ENCODE measurements at regions not wholly inside any gene's neighbourhood (a gene's known extent, or its start where the extent isn't known, plus 50 kb on each side); places are given as distances from the start of the nearest gene placed in this dataset.

DNA sequence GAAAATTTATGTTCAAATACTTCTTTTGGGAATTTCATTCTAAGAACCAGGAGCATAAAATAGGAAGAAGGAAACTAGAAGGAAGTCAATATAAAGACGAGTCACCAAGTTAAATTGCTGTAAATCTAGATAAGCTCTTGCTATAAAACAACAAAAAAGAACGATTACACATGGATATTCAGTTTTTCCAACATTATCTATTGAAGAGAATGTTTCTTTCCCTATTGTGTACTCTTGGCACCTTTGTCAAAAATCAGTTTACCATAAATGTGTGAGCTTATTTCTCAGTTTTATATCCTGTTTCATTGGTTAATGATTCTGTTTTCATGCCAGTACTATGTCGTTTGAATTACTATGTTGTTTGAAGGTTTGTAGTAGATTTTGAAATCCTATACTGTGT lies 536.3 kb upstream of the MKI67 start:
- no peak for DNase-seq (ENCODE audit: low spot score)

DNA sequence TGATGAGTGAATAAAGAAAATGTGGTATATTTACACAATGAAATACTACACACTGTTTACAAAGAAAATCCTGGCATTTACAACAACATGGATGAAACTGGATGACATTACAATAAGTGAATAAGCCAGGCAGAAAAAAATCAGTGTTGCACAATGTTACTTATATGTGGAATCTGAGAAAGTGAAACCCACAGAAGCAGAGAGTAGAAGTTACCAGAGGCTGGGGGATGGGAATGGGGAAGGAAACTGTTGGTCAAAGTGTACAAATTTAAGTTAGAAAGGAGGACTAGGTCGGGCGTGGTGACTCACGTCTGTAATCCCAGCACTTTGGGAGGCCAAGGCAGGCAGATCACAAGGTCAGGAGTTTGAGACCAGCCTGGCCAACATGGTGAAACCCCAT lies 538.5 kb upstream of the MKI67 start:
- no peak for DNase-seq (ENCODE audit: low spot score)

DNA sequence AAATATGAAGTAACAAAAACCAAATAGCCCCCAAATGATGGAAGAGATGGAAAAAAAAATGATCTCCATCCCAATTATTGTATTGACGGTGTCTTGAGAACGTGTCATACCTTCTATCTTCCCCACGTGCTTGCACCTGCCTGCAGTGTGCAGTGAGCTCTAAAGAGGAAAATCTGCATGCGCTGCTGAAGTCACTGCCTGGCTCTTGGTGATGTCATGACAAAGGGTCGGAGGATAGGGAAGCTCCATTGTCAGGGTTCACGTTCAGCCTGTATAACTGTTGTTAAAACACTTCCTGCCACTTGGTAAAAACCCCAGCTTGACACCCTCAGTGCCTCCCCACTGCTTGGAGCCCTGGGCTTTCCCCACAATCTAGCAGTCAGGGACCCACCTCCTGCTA lies 549.2 kb upstream of the MKI67 start:
- DNase-seq (ENCODE audit: low spot score) = no peak

DNA sequence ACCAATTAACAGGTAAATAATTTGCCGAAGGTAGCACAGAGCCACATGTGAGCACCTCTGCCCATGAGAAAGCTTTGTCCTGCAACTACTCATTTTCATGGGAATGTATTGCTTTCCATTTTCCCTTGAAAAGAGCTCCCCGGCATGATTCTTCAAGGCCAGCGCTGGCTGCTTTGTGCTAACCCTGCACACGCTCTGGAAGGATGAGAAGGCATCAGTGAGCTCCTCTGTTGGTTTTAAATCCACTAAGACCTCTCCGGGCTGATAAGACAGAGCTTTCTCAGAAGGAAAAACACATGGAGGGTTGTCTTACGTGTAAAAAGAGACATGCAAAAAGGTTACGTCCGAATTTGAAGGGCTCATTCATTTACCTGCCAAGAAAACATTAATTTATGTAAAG lies 553.9 kb upstream of the MKI67 start:
- no peak for DNase-seq (ENCODE audit: low spot score)

DNA sequence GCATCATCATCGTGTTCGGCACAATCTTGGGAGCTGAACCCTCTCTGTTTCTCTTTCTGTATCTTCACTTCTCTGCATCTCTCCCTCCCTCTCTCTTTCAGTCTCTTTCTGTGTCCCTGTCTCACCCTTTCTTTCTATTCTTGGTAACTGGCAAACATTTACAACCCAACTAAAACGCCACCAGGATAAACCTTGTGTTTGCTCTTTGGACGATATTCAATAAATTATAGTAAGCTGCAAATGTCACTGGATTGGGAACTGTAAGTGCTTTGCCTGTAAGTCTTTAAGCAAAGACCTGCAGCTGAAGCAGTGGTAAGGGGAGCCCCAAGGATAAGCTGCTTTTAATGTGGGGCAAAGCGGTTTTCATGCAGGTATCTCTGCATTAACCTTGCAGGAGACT lies 558.0 kb upstream of the MKI67 start:
- no peak for DNase-seq (ENCODE audit: low spot score)

DNA sequence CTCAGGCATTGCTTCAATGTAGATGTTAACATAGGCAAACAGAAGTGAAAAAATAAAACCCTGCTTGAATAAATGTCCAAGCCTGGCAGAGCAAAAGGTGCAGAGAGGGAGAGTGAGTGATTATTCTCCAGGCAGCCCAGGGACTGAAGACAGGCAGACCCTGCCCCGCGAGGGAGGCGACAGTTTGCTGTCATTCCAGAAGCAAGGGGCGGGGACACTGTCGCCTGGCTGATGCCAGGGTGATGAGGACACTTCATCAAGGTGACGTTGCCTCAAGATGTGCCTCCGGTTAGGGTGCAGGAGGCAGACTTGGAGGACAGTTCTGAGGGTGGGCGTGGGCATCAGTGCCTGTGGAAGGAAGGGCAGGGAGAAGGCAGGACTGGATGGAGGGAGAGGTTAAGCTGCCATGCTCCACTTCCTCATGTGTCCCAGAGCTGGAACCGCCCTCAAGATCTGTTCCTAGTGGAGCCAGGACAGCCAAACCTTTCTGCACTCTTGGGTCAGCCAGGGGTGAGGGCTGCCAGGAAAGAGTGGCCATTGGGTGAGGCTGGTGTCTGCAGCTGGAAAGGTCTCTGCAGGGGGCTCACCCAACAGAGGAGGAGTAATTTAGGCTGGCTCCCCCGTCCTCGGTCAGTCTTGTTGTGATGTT lies 560.5 kb upstream of the MKI67 start:
- DNase-seq (ENCODE audit: low spot score) = no peak

DNA sequence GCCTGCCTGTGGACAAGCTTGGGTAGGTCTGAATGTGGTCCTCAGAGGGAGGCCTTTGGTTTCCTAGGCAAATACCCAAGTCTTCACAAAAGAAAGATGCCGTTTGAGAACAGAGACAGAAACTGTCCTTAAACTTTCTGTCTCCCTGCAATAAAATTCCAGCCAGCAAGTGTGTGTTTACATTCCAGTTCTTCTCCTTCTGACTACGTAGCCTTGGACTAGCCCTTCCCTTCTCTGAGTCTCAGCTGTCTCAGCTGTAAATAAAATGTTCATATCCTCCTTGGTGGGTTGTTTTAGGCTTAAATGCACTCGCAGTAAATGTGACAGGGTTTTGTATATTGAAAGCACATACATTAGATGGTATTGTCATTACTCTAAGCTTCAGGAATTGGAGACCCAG lies 561.2 kb upstream of the MKI67 start:
- DNase-seq (ENCODE audit: low spot score) = no peak

DNA sequence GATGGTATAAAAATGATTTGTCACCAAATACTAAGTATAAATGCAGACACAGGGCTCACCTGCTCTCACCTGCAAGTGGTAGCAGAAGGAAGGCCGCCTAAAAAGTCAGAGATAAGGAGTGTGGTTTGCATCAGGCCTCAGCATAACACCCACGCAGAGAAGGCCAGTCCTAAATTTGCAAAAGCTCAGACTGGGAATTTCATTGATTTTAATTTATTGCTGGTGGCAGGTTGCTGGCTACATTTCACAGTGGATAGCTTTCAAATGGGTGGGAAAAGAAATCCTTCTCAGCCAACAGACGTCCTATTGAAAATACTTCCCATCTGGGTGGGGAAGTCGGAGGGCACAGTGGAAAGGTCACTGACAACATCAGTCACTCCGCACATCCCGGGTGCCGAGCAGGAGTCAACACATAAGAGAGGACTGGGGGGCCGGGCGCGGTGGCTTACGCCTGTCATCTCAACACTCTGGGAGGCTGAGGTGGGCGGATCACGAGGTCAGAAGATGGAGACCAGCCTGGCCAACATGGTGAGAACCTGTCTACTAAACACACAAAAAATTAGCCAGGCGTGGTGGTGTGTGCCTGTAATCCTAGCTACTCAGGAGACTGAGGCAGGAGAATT lies 561.8 kb upstream of the MKI67 start:
- no peak for DNase-seq (ENCODE audit: low spot score)

DNA sequence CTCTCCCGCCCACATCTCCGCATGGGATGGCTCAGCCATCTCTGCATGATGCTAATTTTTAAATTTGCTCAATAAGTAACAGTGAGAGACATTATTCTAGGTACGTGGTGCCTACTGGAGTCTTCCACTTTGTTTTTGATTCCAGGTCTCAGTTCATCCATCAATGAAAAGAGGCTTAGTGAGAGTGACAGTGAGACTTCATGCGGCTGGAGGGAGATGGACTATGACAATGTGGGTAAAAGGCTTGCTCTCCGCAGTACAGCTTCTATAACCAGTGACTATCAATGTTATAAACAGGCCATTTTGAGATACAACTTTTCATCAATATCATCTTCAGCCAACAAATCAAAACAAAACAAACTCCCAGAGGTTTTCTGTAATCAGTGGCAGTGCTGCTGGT lies 563.4 kb upstream of the MKI67 start:
- no peak for DNase-seq (ENCODE audit: low spot score)

DNA sequence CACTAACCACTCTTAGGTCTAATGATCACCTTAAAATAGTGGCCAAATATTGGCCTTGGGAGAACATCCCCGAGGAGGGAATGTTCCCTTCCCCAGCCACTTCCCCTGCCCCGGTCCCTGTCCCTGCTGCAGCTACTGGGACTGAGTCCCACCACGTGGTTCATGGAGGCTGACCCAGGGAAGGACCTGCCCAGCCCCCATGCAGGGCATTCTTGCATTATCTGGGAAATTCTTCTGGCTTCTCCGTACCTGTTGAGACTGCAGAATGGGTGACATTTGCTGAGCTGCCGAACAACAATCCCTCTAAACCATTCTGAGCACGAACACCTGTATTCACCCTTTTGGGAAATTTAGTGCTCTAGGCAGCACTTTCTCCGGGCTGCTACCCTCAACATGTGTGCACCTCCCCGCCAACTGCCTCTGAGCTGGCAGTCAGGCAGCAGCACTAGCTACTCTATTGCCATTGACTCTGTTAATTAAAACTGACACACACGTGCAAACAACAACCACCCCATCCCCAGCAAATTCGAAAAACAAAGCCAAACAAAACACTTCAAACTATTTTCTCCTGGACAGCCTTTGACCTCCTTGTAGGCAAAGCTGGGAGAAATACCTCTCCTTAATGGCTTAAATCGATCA lies 567.4 kb upstream of the MKI67 start:
- no peak for DNase-seq (ENCODE audit: low spot score)

DNA sequence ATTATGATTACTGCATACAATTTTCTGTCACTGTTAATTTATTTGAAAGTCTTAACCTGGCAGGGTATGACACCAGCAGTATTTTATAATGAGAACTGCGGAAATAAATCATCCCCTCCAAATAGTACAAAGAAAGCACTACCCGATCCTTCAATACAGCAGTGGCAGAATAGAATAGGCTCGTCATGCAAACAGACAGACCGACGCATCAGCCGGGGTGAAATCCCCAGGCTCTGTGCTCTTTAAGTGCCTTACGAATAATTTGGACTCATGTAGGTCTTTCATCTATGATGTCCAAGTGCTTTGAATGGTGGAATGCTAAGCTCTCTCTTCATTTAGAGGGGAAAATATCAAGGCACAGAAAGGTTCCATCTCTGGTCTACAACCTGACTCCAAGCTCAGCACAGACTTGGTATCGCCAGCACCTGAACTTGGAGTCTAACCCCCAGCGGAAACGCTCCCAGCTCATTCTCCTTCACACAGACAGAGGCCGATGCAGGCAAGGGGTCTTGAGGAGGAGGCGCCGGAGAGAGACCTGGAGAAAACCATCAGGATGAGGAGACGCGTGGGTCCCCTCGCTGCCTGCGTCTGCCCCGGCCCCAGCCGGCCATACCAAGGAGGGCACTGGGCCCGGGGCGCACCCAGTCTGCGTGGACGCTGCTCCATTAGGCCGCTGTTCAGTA lies 568.1 kb upstream of the MKI67 start:
- no peak for DNase-seq (ENCODE audit: low spot score)

DNA sequence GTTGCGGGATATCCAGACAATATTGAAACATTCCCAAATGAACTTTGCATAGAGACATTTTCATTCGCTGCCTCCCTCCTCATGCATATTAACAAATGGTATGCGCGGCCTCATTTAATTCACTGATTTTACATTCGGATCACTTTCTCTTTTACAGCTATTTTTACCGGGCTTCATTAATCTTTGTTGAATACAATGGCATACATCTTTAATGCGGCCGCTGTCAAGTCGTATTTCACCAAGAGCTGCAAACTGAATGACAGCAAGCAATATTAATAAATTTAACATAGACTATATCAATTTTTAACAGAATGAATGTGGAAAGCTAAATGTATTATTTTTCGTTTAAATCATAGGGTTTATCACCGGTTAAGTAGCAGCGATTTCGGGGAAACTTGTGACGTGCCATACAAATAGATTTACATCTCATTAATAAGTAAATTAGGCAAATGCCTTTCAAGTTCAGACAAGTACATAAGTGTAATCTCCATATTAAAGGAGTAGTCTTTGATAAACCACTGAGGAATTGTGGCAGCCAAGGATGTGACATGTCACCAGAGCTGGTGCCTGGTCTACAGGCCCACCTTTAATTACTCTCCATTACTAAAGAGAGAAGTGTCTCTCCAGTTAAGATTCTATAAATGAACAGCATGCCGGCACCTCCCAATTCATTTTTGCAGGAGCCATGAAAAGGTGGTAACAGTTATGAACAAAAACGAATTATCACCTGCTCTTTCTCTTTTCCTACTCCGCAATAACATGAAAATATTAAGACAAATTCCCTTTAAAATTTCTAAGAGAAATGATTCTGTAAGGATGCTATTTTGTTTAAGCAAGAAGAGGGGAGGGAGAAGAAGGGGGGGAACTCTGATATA lies 568.9 kb upstream of the MKI67 start:
- DNase-seq (ENCODE audit: low spot score) = no peak

DNA sequence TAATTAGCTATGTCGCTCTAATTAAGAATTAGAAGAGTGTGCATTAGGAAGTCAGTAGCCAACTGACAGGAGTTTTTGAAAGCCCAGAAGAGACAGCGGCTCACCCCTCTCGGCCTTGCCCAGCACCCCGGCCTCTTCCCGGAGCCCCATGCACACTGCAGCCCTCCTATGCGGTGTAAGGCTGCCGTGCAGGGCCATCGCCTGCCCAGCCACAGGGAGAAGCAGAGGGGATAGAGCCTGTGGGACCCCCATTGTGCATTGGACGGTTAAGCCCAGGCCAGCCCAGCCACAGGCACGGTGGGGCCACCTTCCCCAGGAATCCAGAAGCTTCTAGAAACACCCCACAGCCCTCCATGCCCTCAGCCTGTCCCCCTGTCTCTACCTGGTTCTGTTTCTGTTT lies 569.7 kb upstream of the MKI67 start:
- DNase-seq (ENCODE audit: low spot score) = no peak

DNA sequence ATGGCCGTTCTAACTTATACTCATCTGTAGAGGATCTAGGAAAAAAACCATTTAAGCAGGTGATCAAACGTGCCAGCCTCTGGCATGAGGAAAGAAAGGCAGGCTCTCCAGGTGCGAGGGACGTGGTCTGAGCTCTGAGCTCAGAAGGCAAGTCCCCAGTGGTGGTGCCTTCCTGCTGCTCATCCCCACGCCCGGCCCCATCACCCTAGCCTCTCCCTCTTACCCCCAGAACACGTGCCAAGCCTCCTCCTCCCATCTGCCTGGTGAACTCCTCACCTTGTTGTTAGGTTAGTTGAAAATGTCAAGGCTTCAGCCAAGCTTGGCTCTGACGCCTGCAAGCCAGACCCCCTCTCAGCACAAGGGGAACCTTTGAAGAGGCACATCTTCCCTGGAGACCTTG lies 571.2 kb upstream of the MKI67 start:
- no peak for DNase-seq (ENCODE audit: low spot score)

DNA sequence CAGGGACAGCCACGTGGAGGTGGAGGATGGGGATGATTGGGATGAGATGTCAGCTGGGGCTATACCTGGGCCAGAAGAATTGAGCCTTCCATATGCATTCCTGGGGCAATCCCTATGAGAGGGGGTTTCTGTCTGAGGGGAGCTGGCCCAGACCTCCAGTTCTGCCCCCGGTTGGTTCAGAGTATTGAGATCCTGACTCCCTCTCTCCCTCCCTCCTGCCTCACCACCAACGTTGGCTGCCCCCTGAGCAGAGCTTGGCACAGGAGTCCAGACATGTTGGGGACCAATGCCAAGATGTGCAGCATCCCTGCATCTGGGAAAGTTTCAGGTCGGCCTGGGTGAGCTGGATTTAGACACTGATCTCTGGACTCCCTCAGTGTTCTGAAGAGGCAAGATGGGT lies 575.2 kb upstream of the MKI67 start:
- no peak for DNase-seq (ENCODE audit: low spot score)

DNA sequence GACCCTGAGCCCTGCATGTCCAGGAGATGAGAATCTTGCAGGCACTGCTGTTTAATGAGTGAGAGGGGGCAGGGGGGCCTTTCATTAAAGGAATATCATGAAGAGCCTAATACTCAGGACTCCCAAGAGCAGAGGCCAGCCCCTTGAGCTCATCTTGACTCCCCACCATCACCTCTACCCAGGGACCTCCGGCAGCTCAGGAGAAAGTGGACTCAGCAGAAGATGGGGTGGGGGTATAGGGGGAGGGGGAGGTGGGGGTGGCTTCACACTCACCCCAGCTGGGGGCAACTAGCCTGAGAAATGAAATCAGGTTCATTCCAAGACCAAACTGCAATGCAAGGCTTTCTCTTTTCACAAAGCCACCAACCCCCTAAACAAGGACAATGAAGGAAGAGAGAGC lies 575.6 kb upstream of the MKI67 start:
- no peak for DNase-seq (ENCODE audit: low spot score)

DNA sequence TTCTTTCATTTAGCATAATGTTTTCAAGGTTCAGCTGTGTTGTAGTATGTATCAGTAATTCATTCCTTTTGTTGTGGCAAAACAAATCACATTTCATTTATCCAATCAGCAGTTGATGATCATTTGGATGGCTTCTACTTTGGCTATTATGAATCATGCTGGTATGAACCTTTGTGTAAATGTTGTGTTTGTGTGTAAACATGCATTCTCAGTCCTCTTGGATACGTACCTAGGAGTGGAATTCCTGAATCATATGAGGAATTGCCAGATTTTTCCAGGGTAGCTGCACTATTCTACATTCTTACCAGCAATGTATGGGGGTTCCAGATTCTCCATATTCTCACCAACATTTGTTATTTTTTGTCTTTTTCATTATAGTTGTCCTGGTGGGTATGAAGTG lies 578.5 kb upstream of the MKI67 start:
- peak; percentile 5 for DNase-seq (ENCODE audit: low spot score)

DNA sequence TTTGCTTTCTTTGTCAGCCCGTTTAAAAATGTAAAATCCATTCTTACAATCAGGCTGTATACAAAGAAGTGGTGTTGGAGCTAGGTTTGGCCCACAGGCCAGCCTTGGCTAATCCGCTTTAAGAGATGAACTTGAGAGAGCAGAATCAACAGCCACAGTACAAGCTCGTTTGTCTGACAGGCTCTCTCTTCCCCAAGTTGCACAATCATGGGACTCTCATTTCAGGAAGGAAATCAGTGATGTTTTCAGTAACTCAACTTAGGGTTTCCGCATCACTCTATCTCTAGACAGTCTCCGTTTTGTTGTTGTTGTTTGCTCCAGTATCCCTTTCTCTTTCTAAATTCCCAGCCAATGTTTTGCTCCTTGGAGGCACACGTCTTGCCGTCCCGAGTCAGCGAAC lies 582.0 kb upstream of the MKI67 start:
- DNase-seq (ENCODE audit: low spot score) = no peak

DNA sequence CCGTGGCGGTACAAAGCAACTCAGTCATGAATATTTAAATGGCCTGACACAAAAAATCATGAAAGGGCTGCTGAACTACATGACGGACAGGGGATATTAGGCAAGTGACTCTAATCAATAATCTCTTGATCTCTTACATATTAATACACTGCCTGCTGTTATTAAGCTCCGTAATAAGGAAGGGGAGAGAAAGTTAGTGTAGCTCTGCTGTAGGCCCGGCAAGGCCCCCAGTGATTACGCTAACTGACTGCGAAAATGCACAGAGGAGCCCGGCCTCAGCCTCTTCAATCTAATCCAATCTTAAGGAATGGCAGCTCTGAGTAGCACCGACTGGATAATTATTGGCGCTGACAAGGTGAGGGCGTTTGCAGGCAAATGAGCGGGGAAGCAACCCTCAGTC lies 583.5 kb upstream of the MKI67 start:
- no peak for DNase-seq (ENCODE audit: low spot score)

DNA sequence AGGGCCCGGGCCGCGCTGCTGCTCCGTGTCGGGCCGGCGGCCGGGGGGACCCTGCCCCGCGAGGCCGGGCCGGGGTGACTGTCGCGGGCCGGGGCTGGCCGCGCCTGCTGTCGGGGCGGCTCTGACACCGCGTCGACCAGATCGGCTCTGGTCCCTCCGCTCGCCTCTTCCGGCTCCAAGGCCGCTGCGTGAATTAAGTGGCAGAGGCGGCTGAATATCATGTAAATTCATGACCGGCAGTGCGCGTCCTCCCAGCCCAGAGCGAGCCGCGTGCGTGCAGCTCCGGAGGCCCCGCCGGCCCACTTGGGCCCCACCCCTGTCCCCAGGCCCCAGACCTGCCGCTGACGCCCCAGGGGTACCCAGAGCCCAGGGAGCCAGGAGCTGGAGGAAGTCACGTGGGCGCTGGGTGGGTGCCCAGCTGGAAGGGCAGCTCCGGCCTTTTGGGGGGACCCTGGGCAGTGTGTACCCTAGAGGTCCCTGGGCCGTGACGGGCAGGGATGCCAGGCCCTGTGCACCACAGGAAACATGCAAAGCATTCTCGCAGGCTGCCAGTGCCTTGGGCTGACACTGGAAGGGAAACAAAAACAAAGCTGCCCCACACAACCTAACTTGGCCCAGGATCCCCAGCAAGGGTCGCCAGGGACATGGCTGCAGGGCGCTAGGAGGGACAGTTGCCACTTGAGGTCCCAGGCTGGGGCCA lies 584.0 kb upstream of the MKI67 start:
- DNase-seq (ENCODE audit: low spot score) = no peak

DNA sequence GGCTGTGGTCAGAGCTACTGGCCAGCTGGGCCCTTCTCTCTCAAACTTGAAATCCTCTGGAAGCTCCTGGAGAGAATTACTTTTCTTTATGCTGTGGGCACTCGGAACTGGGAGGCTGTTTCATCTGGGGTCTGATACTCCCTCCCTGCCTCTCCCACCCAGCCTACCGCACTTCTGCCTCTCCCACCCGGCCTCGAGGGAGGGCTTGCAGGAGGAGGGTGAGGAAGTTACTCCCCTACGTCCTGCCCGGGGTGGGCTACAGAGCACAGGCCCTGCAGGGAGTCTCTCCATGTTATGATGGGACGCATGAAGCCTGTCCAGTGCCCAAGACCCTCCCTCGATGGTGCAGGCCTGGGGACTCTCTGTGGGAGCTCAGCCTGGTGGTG lies 584.6 kb upstream of the MKI67 start:
- no peak for DNase-seq (ENCODE audit: low spot score)

DNA sequence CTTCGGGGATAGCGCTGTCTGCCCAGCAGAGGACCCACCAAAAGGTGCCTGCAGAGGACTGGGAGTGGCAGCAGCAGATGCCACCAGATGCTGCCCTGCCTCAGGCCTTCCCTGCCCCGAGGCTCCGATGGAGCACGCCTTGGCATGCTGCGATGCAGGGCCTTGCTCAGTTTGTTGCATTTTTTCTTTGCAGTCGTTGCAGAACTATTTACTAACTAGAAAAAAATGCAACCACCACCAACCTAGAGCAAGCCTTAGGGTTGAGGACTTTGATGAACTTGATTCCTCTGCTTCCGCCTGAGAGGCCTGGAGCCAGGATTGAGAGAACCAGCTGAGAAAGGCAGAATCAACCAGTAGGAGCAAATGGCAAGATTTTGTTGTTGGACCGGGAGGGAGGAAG lies 585.6 kb upstream of the MKI67 start:
- DNase-seq (ENCODE audit: low spot score) = no peak
